T-cell (primary cell): ENCODE measurements at regions not wholly inside any gene's neighbourhood (a gene's known extent, or its start where the extent isn't known, plus 50 kb on each side); places are given as distances from the start of the nearest gene placed in this dataset.

Experiments
- ATAC-seq, 4 experiments: fragments of 200-7000 bp in 3 of 4; fragments of 150-1000 bp in 1 of 4; cut with Tn5 transposase; replicated peaks in 1 of 4; 1 replicate in 3 of 4; 2 replicates in 1 of 4; pipeline ENCODE4 v1.10.0; 2021; ENCODE audit warnings: moderate library complexity in 3 of 4, mild to moderate bottlenecking in 2 of 4, moderate number of reproducible peaks in 1 of 4
- CTCF ChIA-PET, 2 donors: fragments of 300-600 bp; sonication (Branson Sonifier 250); formaldehyde crosslinking; loops; one replicate each; lab custom pipeline; 2022; ENCODE audit warnings: antibody characterized with exemption in 2 of 2; lab: Charles Lee
- POLR2A ChIA-PET, 2 donors: fragments of 300-600 bp; sonication (Branson Sonifier 250); formaldehyde crosslinking; loops; one replicate each; lab custom pipeline; 2022; ENCODE audit warnings: antibody characterized with exemption in 2 of 2; lab: Charles Lee
- DNase-seq, 35 experiments: peaks; one replicate each; pipeline versions ENCODE4 v3.0.0 to v3.0.0-alpha.2; 2013 to 2023
- H3K27ac ChIP-seq: one replicate; pipeline ENCODE4 v1.5.1; 2013; ENCODE audit warnings: low read length
- H3K27me3 ChIP-seq, 2 experiments: replicated peaks in 1 of 2; 1 replicate in 1 of 2; 2 replicates in 1 of 2; pipeline versions ENCODE4 v1.6.1 to v1.7.0; 2013; ENCODE audit warnings: low read length in 1 of 2, mixed read lengths in 1 of 2; ENCODE audit not compliant: control insufficient read depth in 2 of 2, insufficient read depth in 2 of 2; ENCODE audit errors: extremely low read depth in 1 of 2
- H3K36me3 ChIP-seq, 2 donors: 1 replicate in 1 of 2; 2 replicates in 1 of 2; pipeline versions ENCODE4 v1.6.1 to v1.7.0; 2013; ENCODE audit warnings: low read length in 1 of 2; ENCODE audit not compliant: control insufficient read depth in 2 of 2, insufficient read depth in 1 of 2; ENCODE audit errors: extremely low read depth in 1 of 2
- H3K4me1 ChIP-seq, 2 experiments: 1 replicate in 1 of 2; 2 replicates in 1 of 2; pipeline versions ENCODE4 v1.6.1 to v1.7.0; 2013; ENCODE audit warnings: low read length in 2 of 2, mixed read lengths in 1 of 2; ENCODE audit not compliant: insufficient read depth in 2 of 2, control insufficient read depth in 1 of 2; ENCODE audit errors: extremely low read depth in 1 of 2
- H3K4me3 ChIP-seq, 2 donors: 1 replicate in 1 of 2; 2 replicates in 1 of 2; pipeline versions ENCODE4 v1.5.1 to v1.7.0; 2013; ENCODE audit warnings: mild to moderate bottlenecking in 2 of 2, low read length in 1 of 2, moderate library complexity in 1 of 2; ENCODE audit not compliant: control insufficient read depth in 1 of 2; ENCODE audit errors: extremely low read depth in 1 of 2
- H3K9me3 ChIP-seq: 2 replicates; pipeline ENCODE4 v1.7.0; 2013
- H3K27ac Mint-ChIP-seq, 2 donors: one replicate each; pipeline ENCODE4 v1.8.0; 2020 to 2021; ENCODE audit warnings: mild to moderate bottlenecking in 2 of 2, mixed read lengths in 2 of 2
- H3K27me3 Mint-ChIP-seq, 2 donors: one replicate each; pipeline ENCODE4 v1.8.0; 2021 to 2022; ENCODE audit warnings: mixed read lengths in 2 of 2
- H3K36me3 Mint-ChIP-seq: one replicate; pipeline ENCODE4 v1.8.0; 2021; ENCODE audit warnings: mixed read lengths
- H3K4me1 Mint-ChIP-seq, 3 donors: one replicate each; pipeline ENCODE4 v1.8.0; 2020 to 2022; ENCODE audit warnings: mixed read lengths in 3 of 3, mild to moderate bottlenecking in 1 of 3
- H3K4me3 Mint-ChIP-seq, 3 donors: one replicate each; pipeline ENCODE4 v1.8.0; 2020 to 2022; ENCODE audit warnings: mild to moderate bottlenecking in 3 of 3, mixed read lengths in 3 of 3, moderate library complexity in 3 of 3
- H3K9me3 Mint-ChIP-seq, 3 donors: one replicate each; pipeline ENCODE4 v1.8.0; 2020 to 2022; ENCODE audit warnings: mixed read lengths in 3 of 3
- WGBS: methylation state at CpG from one replicate; pipeline ENCODE4 v1.1.5; 2013; ENCODE audit warnings: missing lambda C conversion rate; ENCODE audit not compliant: insufficient coverage; 5-methylcytosine and 5-hydroxymethylcytosine counted together

DNA sequence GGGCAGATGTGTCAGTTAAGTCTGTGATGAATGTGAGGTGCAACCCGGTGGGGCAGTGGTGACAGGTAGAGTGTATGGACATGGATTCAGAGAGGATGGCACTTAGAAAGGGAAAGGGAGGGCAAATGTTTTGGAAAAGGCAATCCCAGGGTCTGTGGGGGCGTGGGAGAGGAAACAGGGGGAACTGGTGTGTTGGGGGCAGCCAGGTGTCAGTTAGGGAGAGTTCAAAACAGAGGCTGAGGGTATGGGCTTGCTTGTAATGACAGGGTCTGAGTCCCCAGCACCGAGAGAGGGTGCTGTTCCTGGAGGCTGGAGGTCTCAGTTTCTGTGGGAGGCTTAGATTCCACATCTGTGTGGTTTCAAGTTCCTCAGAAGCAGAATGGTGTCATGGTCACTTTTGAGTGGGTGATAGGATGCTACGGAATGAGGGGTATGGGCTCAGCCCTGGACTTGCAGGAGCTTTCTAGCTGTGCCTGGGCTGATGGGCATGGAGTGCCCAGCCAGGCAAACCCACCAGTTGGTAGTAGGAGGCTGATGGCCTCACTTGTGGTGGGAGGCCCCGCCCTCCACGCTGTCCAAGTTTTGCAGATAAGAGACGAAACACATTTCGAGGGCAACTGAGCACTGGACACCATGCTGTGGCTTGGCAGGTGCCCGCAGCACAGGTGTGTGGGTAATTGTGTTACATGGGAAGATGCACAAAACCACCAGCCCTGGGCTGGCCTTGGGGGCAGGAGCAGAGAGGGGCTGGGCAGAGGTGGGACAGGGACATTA, 209.4 kb downstream of the RPLP1 start:
- Histone ChIP-seq H3K4me1 (peaks cover 2 to 19% of the 10 kb centered on the region in 2 experiments), H3K9me3 (no peaks in the 10 kb centered on the region), H3K27ac (no peak overlapping the region), H3K27me3 (peaks cover 0 to 10% of the 10 kb centered on the region in 2 experiments), H3K36me3 (no peaks in the 10 kb centered on the region), H3K4me3 (no peak overlapping the region)
- Mint-ChIP-seq H3K9me3 (no peaks in the 10 kb centered on the region), H3K36me3 (no peaks in the 10 kb centered on the region), H3K4me1 (peaks cover 17 to 19% (median 19%) of the 10 kb centered on the region in 3 donors), H3K27me3 (peaks cover 3 to 6% of the 10 kb centered on the region in 2 donors), H3K27ac (no peak overlapping the region), H3K4me3 (no peak overlapping the region)
- 89% methylated on average over 7 of the region's 9 CpGs for WGBS
- DNase-seq (no peak), ATAC-seq (no peak)
- POLR2A ChIA-PET, result no interaction called here
- CTCF ChIA-PET, result no interaction called here

DNA sequence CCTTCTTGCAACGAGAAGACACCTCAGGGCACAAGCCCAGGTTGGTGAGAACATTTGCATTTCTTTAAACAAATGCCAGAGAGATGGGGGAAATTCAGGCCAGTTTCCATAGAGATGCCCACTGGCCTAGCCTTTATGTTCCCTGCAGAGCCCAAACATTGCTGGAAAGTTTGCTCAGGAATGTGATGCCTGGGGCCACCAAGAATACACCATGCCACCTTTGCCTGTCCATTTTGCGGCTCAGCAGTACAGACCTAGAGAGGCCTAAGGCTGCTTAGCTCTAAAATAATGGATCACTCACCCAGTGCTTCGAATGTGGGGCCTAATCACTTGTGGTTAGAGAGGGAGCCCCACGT, 210.0 kb downstream of the RPLP1 start:
- CTCF ChIA-PET, result no interaction called here
- no peak overlapping the region for H3K4me3 ChIP-seq
- peaks cover 17 to 22% (median 21%) of the 10 kb centered on the region in 3 donors for H3K4me1 Mint-ChIP-seq
- H3K27me3 ChIP-seq, result peaks cover 0 to 10% of the 10 kb centered on the region in 2 experiments
- no peak overlapping the region for H3K27ac Mint-ChIP-seq
- no peaks in the 10 kb centered on the region for H3K36me3 Mint-ChIP-seq
- H3K9me3 Mint-ChIP-seq, result no peaks in the 10 kb centered on the region
- H3K27me3 Mint-ChIP-seq, result peaks cover 3% of the 10 kb centered on the region in 2 donors
- POLR2A ChIA-PET, result no interaction called here
- no peak overlapping the region for H3K27ac ChIP-seq
- no peaks in the 10 kb centered on the region for H3K9me3 ChIP-seq
- DNase-seq (no peak), ATAC-seq (no peak)
- H3K4me3 Mint-ChIP-seq, result no peak overlapping the region
- H3K36me3 ChIP-seq, result no peaks in the 10 kb centered on the region
- H3K4me1 ChIP-seq, result peaks cover 2 to 24% of the 10 kb centered on the region in 2 experiments
- WGBS, result 61% methylated on average over 3 of the region's 4 CpGs

DNA sequence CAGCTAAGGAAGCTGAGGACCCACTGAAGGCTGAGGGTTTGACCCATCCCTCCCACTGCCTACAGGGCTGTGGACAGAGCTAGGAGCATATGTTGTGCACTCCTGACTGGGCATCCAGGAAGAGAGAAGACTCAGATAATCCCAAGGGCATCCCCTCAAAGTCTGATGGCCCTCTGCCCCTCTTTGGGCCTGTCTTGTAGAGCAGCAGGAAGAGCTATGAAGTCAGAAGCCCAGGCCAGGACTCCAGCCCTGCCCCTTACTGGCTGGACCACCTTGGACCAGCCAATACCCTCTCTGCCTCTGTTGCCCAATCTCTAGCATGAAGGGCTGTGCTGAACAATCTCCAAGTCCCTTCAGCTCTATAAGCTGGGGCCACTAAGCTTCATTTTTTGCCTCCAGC, 210.8 kb downstream of the RPLP1 start:
- CTCF ChIA-PET, result no interaction called here
- no peak overlapping the region for H3K27ac ChIP-seq
- DNase-seq (no peak), ATAC-seq (no peak)
- H3K4me1 Mint-ChIP-seq, result peaks cover 21 to 30% (median 30%) of the 10 kb centered on the region in 3 donors
- no peak overlapping the region for H3K4me3 Mint-ChIP-seq
- H3K27me3 Mint-ChIP-seq, result peaks cover 2% of the 10 kb centered on the region in 2 donors
- no peaks in the 10 kb centered on the region for H3K9me3 Mint-ChIP-seq
- no peaks in the 10 kb centered on the region for H3K9me3 ChIP-seq
- peaks cover 0 to 10% of the 10 kb centered on the region in 2 experiments for H3K27me3 ChIP-seq
- H3K36me3 ChIP-seq, result no peaks in the 10 kb centered on the region
- H3K36me3 Mint-ChIP-seq, result no peaks in the 10 kb centered on the region
- H3K4me1 ChIP-seq, result peaks cover 3 to 32% of the 10 kb centered on the region in 2 experiments
- H3K27ac Mint-ChIP-seq, result no peak overlapping the region
- POLR2A ChIA-PET, result no interaction called here
- H3K4me3 ChIP-seq, result no peak overlapping the region

DNA sequence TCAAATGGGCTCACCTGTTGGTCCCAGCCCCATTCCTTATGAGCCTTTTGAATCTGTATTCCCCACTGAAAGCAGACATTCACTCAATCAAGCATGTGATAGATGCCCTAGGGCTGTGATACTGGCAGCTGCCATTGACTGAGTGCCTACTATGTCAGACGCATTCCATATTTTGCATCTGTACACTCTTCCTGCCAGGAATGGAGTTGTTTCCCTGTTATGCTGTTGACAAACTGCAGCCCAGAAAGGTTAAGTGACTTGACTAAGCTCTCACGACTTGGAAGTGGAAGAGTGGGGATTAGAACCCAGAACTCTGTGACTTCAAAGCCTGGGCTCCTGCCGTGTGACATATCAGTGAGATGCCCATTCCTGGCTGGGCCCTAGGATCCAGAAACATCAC, 211.4 kb downstream of the RPLP1 start:
- no peaks in the 10 kb centered on the region for H3K9me3 ChIP-seq
- H3K4me3 ChIP-seq, result no peak overlapping the region
- POLR2A ChIA-PET, result no interaction called here
- ATAC-seq, result no peak
- peaks cover 0 to 10% of the 10 kb centered on the region in 2 experiments for H3K27me3 ChIP-seq
- CTCF ChIA-PET, result no interaction called here
- H3K9me3 Mint-ChIP-seq, result no peaks in the 10 kb centered on the region
- DNase-seq, result no peak
- H3K4me3 Mint-ChIP-seq, result no peak overlapping the region
- H3K27ac Mint-ChIP-seq, result no peak overlapping the region
- peaks cover 8 to 37% of the 10 kb centered on the region in 2 experiments for H3K4me1 ChIP-seq
- peaks cover 27 to 35% (median 35%) of the 10 kb centered on the region in 3 donors for H3K4me1 Mint-ChIP-seq
- H3K36me3 ChIP-seq, result no peaks in the 10 kb centered on the region
- no peaks in the 10 kb centered on the region for H3K36me3 Mint-ChIP-seq
- no peaks in the 10 kb centered on the region for H3K27me3 Mint-ChIP-seq
- WGBS, result 88% methylated on average over 3 of the region's 3 CpGs
- H3K27ac ChIP-seq, result no peak overlapping the region

DNA sequence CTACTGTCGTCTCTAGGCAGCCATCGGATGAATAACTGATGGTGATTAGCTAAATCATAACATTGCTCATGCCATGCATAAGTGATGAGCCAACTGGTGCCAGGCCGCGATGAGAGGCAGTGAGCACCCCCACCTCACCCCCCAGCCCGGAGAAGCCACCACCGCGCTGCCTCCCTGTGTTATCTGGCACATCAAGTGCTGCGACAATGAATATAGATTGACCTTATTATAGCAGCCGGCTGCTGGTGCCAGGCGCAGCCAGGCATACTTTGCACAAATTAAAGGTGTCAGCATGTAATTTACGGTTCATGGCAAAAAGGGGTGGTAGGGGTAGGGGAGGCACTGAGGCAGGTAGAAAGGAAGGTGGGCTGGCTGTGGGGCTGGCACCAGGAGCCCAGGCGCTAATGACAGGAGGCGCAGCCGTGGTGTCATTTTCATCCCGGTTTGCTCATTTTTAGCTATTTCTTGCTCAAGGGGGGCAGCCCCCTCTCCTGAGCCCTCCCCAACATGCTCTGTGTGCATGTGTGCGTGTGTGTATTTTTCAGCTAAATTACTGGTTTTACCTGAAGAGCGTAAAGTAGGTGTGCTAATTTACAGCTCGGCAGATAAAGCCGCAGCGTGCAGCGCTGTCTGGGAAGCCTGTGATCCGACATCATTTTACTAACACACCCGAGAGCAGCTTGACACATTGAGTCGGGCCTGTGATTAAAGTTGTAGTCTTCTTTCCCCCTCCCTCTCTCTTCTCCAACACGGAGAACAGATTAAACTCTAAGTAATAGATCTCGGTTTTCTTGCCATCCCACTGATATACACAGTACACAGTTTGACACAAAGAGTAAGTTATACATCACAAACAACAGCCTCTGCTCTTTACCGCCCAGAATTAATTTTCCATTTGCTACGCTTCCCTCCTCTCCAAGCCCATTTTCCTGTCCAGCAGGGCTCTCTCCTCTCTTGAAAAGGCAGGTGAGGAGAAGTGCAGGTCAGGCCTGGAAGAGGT, 212.3 kb downstream of the RPLP1 start:
- POLR2A ChIA-PET, result no interaction called here
- Mint-ChIP-seq H3K4me3 (no peak overlapping the region), H3K27ac (peak overlapping the region in 1 of 2 donors; percentile 22), H3K9me3 (no peaks in the 10 kb centered on the region), H3K4me1 (peaks cover 36 to 44% (median 44%) of the 10 kb centered on the region in 3 donors), H3K36me3 (no peaks in the 10 kb centered on the region), H3K27me3 (no peaks in the 10 kb centered on the region)
- Histone ChIP-seq H3K4me1 (peaks cover 11 to 46% of the 10 kb centered on the region in 2 experiments), H3K4me3 (no peak overlapping the region), H3K9me3 (no peaks in the 10 kb centered on the region), H3K27me3 (peaks cover 0 to 5% of the 10 kb centered on the region in 2 experiments), H3K27ac (no peak overlapping the region), H3K36me3 (no peaks in the 10 kb centered on the region)
- CTCF ChIA-PET, result no interaction called here
- WGBS, result 94% methylated on average over 17 of the region's 28 CpGs
- ATAC-seq (no peak), DNase-seq (no peak)

DNA sequence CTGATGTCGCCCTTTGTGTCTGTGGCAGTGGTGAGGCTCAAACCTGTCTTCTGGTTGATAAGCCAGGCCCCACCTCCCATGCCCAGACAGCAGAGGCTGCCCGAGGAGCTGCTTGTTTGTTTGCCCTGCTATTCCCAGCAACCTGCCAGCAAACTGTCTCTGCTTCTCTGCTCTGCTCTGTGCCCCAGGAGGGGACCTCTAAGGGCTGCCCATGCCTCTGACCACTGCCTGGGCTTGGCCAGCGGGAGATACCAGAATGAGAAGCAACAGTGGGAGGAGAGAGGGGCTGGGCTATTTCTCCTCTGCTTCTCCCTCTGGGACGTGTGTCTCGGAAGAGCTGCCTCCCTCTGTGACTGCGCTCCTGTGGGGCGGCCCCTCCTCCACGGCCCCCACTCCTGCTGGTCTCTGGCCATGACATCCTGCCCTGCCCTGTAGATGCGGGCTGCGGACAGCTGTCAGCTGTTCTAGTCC, 213.1 kb downstream of the RPLP1 start:
- peak in 2 of 35 experiments; percentile 16 to 30 for DNase-seq
- WGBS, result 77% methylated on average over 7 of the region's 10 CpGs
- no peak for ATAC-seq
- Histone ChIP-seq H3K9me3 (no peaks in the 10 kb centered on the region), H3K4me3 (no peak overlapping the region), H3K36me3 (no peaks in the 10 kb centered on the region), H3K27ac (no peak overlapping the region), H3K4me1 (peaks cover 11 to 54% of the 10 kb centered on the region in 2 experiments), H3K27me3 (peaks cover 0 to 3% of the 10 kb centered on the region in 2 experiments)
- Mint-ChIP-seq H3K9me3 (no peaks in the 10 kb centered on the region), H3K36me3 (no peaks in the 10 kb centered on the region), H3K27ac (peak overlapping the region in 1 of 2 donors; percentile 22), H3K27me3 (no peaks in the 10 kb centered on the region), H3K4me1 (peaks cover 41 to 51% (median 47%) of the 10 kb centered on the region in 3 donors), H3K4me3 (no peak overlapping the region)
- CTCF ChIA-PET, result no interaction called here
- POLR2A ChIA-PET, result no interaction called here
